Endothelial cell of umbilical vein (primary cell): ENCODE measurements at regions not wholly inside any gene's neighbourhood (a gene's known extent, or its start where the extent isn't known, plus 50 kb on each side); places are given as distances from the start of the nearest gene placed in this dataset.

ENCODE experiments used
- BruUV-seq: library from RNA; stranded (reverse); fragments of 400-500 nt; replicated peaks from 2 replicates; lab custom pipeline; 2021; lab: Mats Ljungman, UMichigan
- CTCF ChIA-PET: fragments of 300-600, 350-600 bp; sonication (Branson Sonifier 250); formaldehyde crosslinking; loops from one replicate; lab custom pipeline; 2021; ENCODE audit warnings: antibody characterized with exemption, inconsistent platforms; lab: Charles Lee
- POLR2A ChIA-PET: fragments of 300-600, 350-600 bp; sonication (Branson Sonifier 250); formaldehyde crosslinking; loops from one replicate; lab custom pipeline; 2021; ENCODE audit warnings: antibody characterized with exemption, inconsistent platforms; lab: Charles Lee
- DNase-seq: peaks from one replicate; pipeline ENCODE4 v3.0.0-alpha.2; 2011; ENCODE audit warnings: low read depth, low spot score
- FAIRE-seq: peaks from 2 replicates; lab custom pipeline; 2011; peaks lifted over from hg19 to GRCh38; lab: Jason Lieb, UNC
- H2AFZ ChIP-seq: 2 replicates; pipeline ENCODE4 v1.6.0; 2012; ENCODE audit warnings: low read depth, low read length, control low read depth, inconsistent platforms
- H3K27ac ChIP-seq: 2 replicates; pipeline ENCODE4 v1.5.1; 2011; ENCODE audit warnings: low read depth, mild to moderate bottlenecking, control low read depth, low read length, moderate library complexity; ENCODE audit not compliant: insufficient read depth
- H3K27me3 ChIP-seq, 2 experiments: 2 replicates each; pipeline versions ENCODE4 v1.6.0 to v1.6.1; 2011; ENCODE audit warnings: low read length in 2 of 2, mixed read lengths in 1 of 2; ENCODE audit not compliant: control insufficient read depth in 2 of 2, insufficient read depth in 2 of 2
- H3K36me3 ChIP-seq, 2 experiments: 2 replicates in 1 of 2; 3 replicates in 1 of 2; pipeline ENCODE4 v1.5.1; 2011; ENCODE audit warnings: low read length in 2 of 2, mild to moderate bottlenecking in 1 of 2, moderate library complexity in 1 of 2; ENCODE audit not compliant: control insufficient read depth in 2 of 2, insufficient read depth in 2 of 2; ENCODE audit errors: extremely low read depth in 1 of 2
- H3K4me1 ChIP-seq: 3 replicates; pipeline ENCODE4 v1.5.1; 2011; ENCODE audit warnings: mild to moderate bottlenecking, low read length; ENCODE audit not compliant: control insufficient read depth, insufficient read depth; ENCODE audit errors: extremely low read depth
- H3K4me2 ChIP-seq: 2 replicates; pipeline ENCODE4 v1.6.1; 2011; ENCODE audit warnings: low read length, control low read depth, mixed read lengths; ENCODE audit not compliant: insufficient read depth
- H3K4me3 ChIP-seq, 3 experiments: fragments of 200-600 bp in 1 of 3; sonication (generic), shearing (Covaris generic) in 1 of 3; replicated peaks in 1 of 3; 2 replicates each; pipeline ENCODE4 v1.5.1; 2011 to 2016; ENCODE audit warnings: control low read depth in 3 of 3, low read length in 3 of 3, mild to moderate bottlenecking in 2 of 3, inconsistent platforms in 1 of 3, low read depth in 1 of 3, moderate library complexity in 1 of 3; ENCODE audit not compliant: insufficient read depth in 1 of 3
- H3K79me2 ChIP-seq: 2 replicates; pipeline ENCODE4 v1.6.0; 2012; ENCODE audit warnings: low read length, inconsistent platforms; ENCODE audit not compliant: control insufficient read depth, insufficient read depth
- H3K9ac ChIP-seq: replicated peaks from 2 replicates; pipeline ENCODE3; 2011; ENCODE audit warnings: low read length, control low read depth; ENCODE audit not compliant: insufficient read depth; ENCODE audit errors: extremely low read depth
- H3K9me1 ChIP-seq: replicated peaks from 3 replicates; pipeline ENCODE4 v1.6.0; 2011; ENCODE audit warnings: mild to moderate bottlenecking, low read length; ENCODE audit not compliant: control insufficient read depth, insufficient read depth; ENCODE audit errors: extremely low read depth
- H3K9me3 ChIP-seq: replicated peaks from 2 replicates; pipeline ENCODE4 v1.5.1; 2012; ENCODE audit warnings: low read length, inconsistent platforms; ENCODE audit not compliant: control insufficient read depth, insufficient read depth
- H4K20me1 ChIP-seq: replicated peaks from 2 replicates; pipeline ENCODE3; 2011; ENCODE audit warnings: mild to moderate bottlenecking, low read length; ENCODE audit not compliant: control insufficient read depth, insufficient read depth; ENCODE audit errors: extremely low read depth
- EZH2 ChIP-seq: IDR thresholded peaks from 2 replicates; pipeline ENCODE4 v1.6.1; 2012; ENCODE audit warnings: borderline replicate concordance, low read depth, mild to moderate bottlenecking, moderate library complexity, low read length, inconsistent platforms; ENCODE audit not compliant: severe bottlenecking
- FOS ChIP-seq: IDR thresholded peaks from 2 replicates; pipeline ENCODE4 v1.6.1; 2011; ENCODE audit warnings: mild to moderate bottlenecking, low read length, moderate library complexity, borderline replicate concordance; ENCODE audit not compliant: insufficient read depth
- GATA2 ChIP-seq: IDR thresholded peaks from 2 replicates; pipeline ENCODE4 v1.7.0; 2011; ENCODE audit warnings: low read depth, mild to moderate bottlenecking, moderate library complexity, mixed read lengths, low read length; ENCODE audit not compliant: insufficient read length, insufficient read depth
- JUN ChIP-seq: IDR thresholded peaks from 2 replicates; pipeline ENCODE4 v1.6.1; 2011; ENCODE audit warnings: borderline replicate concordance, low read depth; ENCODE audit not compliant: insufficient read length, insufficient read depth
- MYC ChIP-seq: IDR thresholded peaks from one replicate; pipeline ENCODE4 v1.6.1; 2011; ENCODE audit warnings: mild to moderate bottlenecking, low read depth, low read length
- POLR2A ChIP-seq: IDR thresholded peaks from 2 replicates; pipeline ENCODE4 v1.6.1; 2012; ENCODE audit warnings: low read depth, mild to moderate bottlenecking, control low read depth, low read length
- POLR2AphosphoS5 ChIP-seq: IDR thresholded peaks from 2 replicates; pipeline ENCODE4 v1.6.1; 2012; ENCODE audit warnings: low read depth, mild to moderate bottlenecking, control low read depth, low read length, moderate library complexity; ENCODE audit not compliant: insufficient read depth
- dilution Hi-C: fragments of 300-500 bp; cut with MboI; formaldehyde crosslinking; loops from one replicate; pipeline ENCODE4 v1.15.0; 2019; ENCODE audit warnings: low sequenced_read_pairs; ENCODE audit not compliant: extremely low pct_ligation_motif_present
- intact Hi-C: fragments of 100-400 bp; cut with micrococcal nuclease; formaldehyde crosslinking; loops from one replicate; pipeline ENCODE4 v1.10.0; 2022
- TF ChIP-seq, protein P1 (sequence below), 2 donors: IDR thresholded peaks; 1 replicate in 1 of 2; 2 replicates in 1 of 2; pipeline ENCODE4 v1.5.1; 2011; ENCODE audit warnings: low read length in 2 of 2, mild to moderate bottlenecking in 2 of 2, moderate library complexity in 2 of 2, control low read depth in 1 of 2, inconsistent platforms in 1 of 2, low read depth in 1 of 2; ENCODE audit not compliant: insufficient read depth in 1 of 2; ENCODE audit errors: extremely low read depth in 1 of 2
- TF ChIP-seq, protein P2 (sequence below): IDR thresholded peaks from 2 replicates; pipeline ENCODE4 v1.6.1; 2011; ENCODE audit not compliant: insufficient read depth, insufficient read length

GRCh38 chr4:65023883-65024670 lies 614.8 kb upstream of the TECRL start:
- Histone ChIP-seq H3K4me3 (no peak overlapping the region), H3K79me2 (no peaks in the 10 kb centered on the region), H3K4me2 (no peak overlapping the region), H3K36me3 (no peaks in the 10 kb centered on the region), H3K27me3 (no peaks in the 10 kb centered on the region), H3K4me1 (no peaks in the 10 kb centered on the region), H2AFZ (no peak overlapping the region), H3K27ac (no peak overlapping the region), H3K9me3 (no peaks in the 10 kb centered on the region), H3K9ac (no peak overlapping the region), H3K9me1 (no peaks in the 10 kb centered on the region), H4K20me1 (no peaks in the 10 kb centered on the region)
- ChIA-PET POLR2A (no interaction called here), CTCF (no interaction called here)
- intact Hi-C loops: no loop called here
- no peak for DNase-seq
- FAIRE-seq: no peak
- TF ChIP-seq MYC (no peak), JUN (no peak), EZH2 (no peak), FOS (no peak), POLR2AphosphoS5 (no peak), GATA2 (no peak), POLR2A (no peak)
- TF ChIP-seq, protein P1, sequence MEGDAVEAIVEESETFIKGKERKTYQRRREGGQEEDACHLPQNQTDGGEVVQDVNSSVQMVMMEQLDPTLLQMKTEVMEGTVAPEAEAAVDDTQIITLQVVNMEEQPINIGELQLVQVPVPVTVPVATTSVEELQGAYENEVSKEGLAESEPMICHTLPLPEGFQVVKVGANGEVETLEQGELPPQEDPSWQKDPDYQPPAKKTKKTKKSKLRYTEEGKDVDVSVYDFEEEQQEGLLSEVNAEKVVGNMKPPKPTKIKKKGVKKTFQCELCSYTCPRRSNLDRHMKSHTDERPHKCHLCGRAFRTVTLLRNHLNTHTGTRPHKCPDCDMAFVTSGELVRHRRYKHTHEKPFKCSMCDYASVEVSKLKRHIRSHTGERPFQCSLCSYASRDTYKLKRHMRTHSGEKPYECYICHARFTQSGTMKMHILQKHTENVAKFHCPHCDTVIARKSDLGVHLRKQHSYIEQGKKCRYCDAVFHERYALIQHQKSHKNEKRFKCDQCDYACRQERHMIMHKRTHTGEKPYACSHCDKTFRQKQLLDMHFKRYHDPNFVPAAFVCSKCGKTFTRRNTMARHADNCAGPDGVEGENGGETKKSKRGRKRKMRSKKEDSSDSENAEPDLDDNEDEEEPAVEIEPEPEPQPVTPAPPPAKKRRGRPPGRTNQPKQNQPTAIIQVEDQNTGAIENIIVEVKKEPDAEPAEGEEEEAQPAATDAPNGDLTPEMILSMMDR (IDR thresholded peaks at IDR 0.05; ENCODE audit: extremely low read depth in 1 of 2, insufficient read depth in 1 of 2, low read depth in 1 of 2, low read length in 2 of 2): no peak
- TF ChIP-seq, protein P2, sequence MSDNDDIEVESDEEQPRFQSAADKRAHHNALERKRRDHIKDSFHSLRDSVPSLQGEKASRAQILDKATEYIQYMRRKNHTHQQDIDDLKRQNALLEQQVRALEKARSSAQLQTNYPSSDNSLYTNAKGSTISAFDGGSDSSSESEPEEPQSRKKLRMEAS: no peak
- no TSS peak for BruUV-seq
- dilution Hi-C loops: no loop called here
